Neural crest cell (in vitro differentiated cells): ENCODE measurements at regions not wholly inside any gene's neighbourhood (a gene's known extent, or its start where the extent isn't known, plus 50 kb on each side); places are given as distances from the start of the nearest gene placed in this dataset.

Source experiments
- DNase-seq: peaks from one replicate; pipeline ENCODE4 v3.0.0; 2021; ENCODE audit warnings: low read depth, mixed read lengths, low spot score
- H3K27ac Mint-ChIP-seq: one replicate; pipeline ENCODE4 v1.8.0; 2021; ENCODE audit warnings: mild to moderate bottlenecking, mixed read lengths; ENCODE audit not compliant: unreplicated experiment
- H3K27me3 Mint-ChIP-seq: 2 replicates; pipeline ENCODE4 v1.8.0; 2021; ENCODE audit warnings: low read depth, mild to moderate bottlenecking, mixed read lengths
- H3K36me3 Mint-ChIP-seq: 2 replicates; pipeline ENCODE4 v1.8.0; 2021; ENCODE audit warnings: low read depth, mild to moderate bottlenecking, mixed read lengths
- H3K4me1 Mint-ChIP-seq: 2 replicates; pipeline ENCODE4 v1.8.0; 2021; ENCODE audit warnings: mixed read lengths
- H3K4me3 Mint-ChIP-seq: one replicate; pipeline ENCODE4 v1.8.0; 2021; ENCODE audit warnings: mild to moderate bottlenecking, mixed read lengths
- H3K9me3 Mint-ChIP-seq: 2 replicates; pipeline ENCODE4 v1.8.0; 2021; ENCODE audit warnings: mixed read lengths
- TF ChIP-seq, protein P1 (sequence below): fragments of 200-600 bp; sonication (generic); conservative IDR thresholded peaks from 2 replicates; pipeline ENCODE4 v1.5.0; 2021; ENCODE audit warnings: antibody characterized with exemption, mild to moderate bottlenecking

DNA sequence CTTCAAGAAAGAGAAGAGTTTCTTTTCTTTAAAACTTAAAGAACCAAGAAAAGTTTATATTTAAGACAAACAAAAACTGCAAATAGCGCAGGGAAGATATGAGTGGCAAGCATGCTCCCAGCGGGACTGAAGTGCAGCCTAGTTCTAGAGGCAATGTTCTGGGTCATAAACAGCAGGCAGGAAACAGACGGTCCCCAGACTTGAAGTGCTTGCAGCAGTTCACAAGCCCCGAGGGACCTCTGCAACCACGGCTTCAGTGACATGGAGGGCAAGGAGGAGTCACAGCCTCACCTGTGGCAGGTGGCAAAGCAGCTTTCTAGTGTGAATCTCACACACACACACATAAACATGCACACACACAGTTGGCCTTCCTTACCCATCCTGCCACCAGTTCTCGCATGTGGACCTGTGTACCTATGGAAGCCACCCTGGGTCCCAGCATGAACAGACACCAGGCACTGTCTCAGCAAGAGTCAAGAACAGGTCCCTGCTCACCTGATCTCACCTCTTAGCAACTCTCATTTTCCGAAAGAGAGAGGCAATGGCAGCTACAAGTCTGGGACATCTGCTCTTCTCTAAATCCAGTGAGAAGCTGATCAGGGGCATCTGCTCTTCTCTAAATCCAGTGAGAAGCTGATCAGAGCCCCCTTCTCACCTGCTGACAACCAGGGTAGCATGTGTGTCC, 162.0 kb downstream of the EFNB2 start:
- H3K27me3 Mint-ChIP-seq: no peaks in the 10 kb centered on the region
- TF ChIP-seq, protein P1, sequence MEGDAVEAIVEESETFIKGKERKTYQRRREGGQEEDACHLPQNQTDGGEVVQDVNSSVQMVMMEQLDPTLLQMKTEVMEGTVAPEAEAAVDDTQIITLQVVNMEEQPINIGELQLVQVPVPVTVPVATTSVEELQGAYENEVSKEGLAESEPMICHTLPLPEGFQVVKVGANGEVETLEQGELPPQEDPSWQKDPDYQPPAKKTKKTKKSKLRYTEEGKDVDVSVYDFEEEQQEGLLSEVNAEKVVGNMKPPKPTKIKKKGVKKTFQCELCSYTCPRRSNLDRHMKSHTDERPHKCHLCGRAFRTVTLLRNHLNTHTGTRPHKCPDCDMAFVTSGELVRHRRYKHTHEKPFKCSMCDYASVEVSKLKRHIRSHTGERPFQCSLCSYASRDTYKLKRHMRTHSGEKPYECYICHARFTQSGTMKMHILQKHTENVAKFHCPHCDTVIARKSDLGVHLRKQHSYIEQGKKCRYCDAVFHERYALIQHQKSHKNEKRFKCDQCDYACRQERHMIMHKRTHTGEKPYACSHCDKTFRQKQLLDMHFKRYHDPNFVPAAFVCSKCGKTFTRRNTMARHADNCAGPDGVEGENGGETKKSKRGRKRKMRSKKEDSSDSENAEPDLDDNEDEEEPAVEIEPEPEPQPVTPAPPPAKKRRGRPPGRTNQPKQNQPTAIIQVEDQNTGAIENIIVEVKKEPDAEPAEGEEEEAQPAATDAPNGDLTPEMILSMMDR: no peak
- H3K4me3 Mint-ChIP-seq: no peak overlapping the region
- no peaks in the 10 kb centered on the region for H3K36me3 Mint-ChIP-seq
- peaks cover 32% of the 10 kb centered on the region for H3K4me1 Mint-ChIP-seq
- no peak for DNase-seq
- peak overlapping the region; percentile 32 for H3K27ac Mint-ChIP-seq
- H3K9me3 Mint-ChIP-seq: no peaks in the 10 kb centered on the region

DNA sequence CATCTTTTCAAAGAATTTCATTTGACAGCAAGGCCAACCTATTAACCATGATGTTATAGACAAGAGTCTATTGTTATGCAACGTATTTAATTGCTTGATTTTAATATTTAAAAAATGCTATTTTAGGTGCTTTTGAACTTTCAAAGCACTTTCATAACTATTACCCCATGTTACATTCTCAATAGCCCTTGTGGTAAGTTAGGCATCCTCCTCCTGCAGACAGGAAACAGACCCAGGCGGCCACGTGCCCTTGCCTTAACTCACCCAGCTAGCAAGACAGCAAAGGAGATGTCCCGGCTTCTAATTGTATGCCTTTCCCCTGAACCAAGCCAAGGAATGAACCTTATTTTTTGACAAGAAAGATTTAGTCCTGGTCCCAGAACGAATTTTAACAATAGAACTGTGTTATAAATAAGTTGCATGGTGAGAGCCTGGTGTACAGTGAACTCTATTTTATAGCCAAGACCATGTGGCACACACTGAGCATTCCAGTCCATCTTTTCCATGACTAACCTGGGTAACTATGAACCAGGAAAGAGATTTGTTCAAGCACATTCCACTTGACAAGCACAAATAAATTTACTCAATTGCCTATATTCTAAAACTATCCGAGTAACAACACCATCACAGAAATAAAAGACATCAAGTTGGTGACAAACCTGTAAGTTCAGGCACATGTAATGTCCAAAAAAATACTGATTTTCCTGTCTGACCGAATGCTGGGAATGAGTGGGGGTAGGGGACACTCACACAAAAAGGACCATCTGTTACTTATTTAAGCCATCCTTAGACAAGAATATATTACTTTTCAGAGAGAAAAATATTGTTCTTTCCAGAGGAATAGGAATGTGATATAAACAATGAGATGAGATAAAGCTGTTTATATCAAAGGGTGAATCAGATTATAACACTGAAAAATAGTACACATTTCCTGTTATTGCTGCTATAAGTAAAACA, 163.0 kb downstream of the EFNB2 start:
- Mint-ChIP-seq H3K9me3 (no peaks in the 10 kb centered on the region), H3K27me3 (no peaks in the 10 kb centered on the region), H3K36me3 (no peaks in the 10 kb centered on the region)

DNA sequence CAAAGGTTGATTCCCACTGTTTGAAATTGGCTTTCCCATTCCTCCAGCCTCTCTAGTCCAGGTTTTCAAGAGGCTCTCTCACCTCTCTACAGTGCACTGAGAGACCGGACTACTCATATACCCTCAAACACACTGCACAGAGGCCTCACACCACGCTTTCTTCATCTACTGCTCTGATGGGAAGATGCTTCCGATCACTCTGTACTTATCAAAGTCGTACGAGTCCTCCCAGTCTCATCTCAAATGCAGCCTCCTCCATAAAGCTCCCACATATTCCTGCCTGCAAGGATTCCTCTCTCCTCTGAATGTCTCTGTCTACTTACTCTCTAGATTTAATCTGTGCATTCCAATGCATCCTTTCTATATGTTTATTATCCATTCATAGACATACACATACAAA, 164.4 kb downstream of the EFNB2 start:
- Mint-ChIP-seq H3K27me3 (no peaks in the 10 kb centered on the region), H3K9me3 (peaks cover 2% of the 10 kb centered on the region), H3K27ac (no peak overlapping the region), H3K4me1 (peaks cover 45% of the 10 kb centered on the region), H3K4me3 (no peak overlapping the region), H3K36me3 (no peaks in the 10 kb centered on the region)
- no peak for DNase-seq
- TF ChIP-seq, protein P1: no peak

More for the DNA sequence above, 163.0 kb downstream of the EFNB2 start:
- DNase-seq: no peak
- H3K4me3 Mint-ChIP-seq: no peak overlapping the region
- H3K27ac Mint-ChIP-seq: peak overlapping the region; percentile 32
- H3K4me1 Mint-ChIP-seq: peaks cover 38% of the 10 kb centered on the region
- TF ChIP-seq, protein P1: no peak

DNA sequence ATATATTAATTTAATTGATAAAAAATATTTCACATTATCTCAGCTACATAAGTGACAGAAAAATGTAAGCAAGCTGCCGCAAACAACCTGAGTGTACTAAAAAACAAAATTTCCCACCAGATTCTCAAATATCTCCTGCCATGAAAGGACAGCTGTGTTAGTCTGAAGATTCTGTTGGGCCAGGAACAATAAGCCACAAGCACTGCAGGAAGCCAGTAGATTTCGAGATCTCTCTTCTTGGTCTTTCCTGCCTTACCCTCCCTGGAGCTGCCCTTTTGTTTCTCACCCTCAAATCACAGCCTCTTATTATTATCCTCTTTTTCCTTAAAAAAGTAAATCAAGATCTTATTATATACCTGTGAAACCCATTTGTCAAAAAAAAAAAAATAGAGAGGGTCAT, 165.6 kb downstream of the EFNB2 start:
- TF ChIP-seq, protein P1: no peak
- H3K27ac Mint-ChIP-seq: no peak overlapping the region
- H3K36me3 Mint-ChIP-seq: no peaks in the 10 kb centered on the region
- H3K4me1 Mint-ChIP-seq: peaks cover 45% of the 10 kb centered on the region
- H3K9me3 Mint-ChIP-seq: peaks cover 2% of the 10 kb centered on the region
- no peak overlapping the region for H3K4me3 Mint-ChIP-seq
- no peak for DNase-seq
- no peaks in the 10 kb centered on the region for H3K27me3 Mint-ChIP-seq

DNA sequence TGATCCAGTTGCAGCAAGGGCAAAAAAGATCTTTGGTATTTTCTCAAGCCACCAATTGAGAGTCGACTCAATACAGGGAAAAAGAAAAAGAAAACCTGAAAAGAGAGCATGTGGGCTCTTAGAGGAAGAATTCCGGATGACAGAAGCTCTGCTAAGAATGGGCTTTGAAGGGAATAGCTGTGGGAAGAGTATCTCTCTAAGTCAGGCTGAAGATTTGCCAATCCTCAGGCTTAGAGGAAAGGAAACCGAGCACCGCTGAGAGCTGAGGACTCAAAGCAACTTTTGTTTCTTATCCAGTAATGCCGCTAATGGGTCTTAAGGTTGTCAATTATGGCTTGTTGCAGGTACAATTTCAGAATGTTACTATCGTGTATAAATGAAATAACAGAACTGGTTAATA, 166.4 kb downstream of the EFNB2 start:
- Mint-ChIP-seq H3K4me1 (peaks cover 41% of the 10 kb centered on the region), H3K4me3 (no peak overlapping the region), H3K27me3 (no peaks in the 10 kb centered on the region), H3K9me3 (peaks cover 2% of the 10 kb centered on the region), H3K27ac (no peak overlapping the region), H3K36me3 (no peaks in the 10 kb centered on the region)
- DNase-seq: no peak
- TF ChIP-seq, protein P1: no peak
